K562 (cell line): ENCODE measurements at regions not wholly inside any gene's neighbourhood (a gene's known extent, or its start where the extent isn't known, plus 50 kb on each side); places are given as distances from the start of the nearest gene placed in this dataset.

ENCODE experiments used
- NR2C2 ChIP-seq, 2 experiments: fragments of 200-800 bp in 1 of 2; sonication (Bioruptor generic) in 1 of 2; sonication (generic) in 1 of 2; formaldehyde crosslinking in 1 of 2; IDR thresholded peaks; 2 replicates each; pipeline versions ENCODE4 v1.6.1 to v1.8.0; 2016 to 2022; ENCODE audit warnings: mild to moderate bottlenecking in 1 of 2, missing compliant biosample characterization in 1 of 2, missing genetic modification characterization in 1 of 2, missing genetic modification reagents in 1 of 2
- POLR2H ChIP-seq: IDR thresholded peaks from 2 replicates; pipeline ENCODE4 v1.6.1; 2016; ENCODE audit warnings: missing genetic modification characterization, low read depth, mild to moderate bottlenecking, control low read depth, missing compliant biosample characterization, moderate library complexity
- POU5F1 ChIP-seq: fragments of 150-350 bp; IDR thresholded peaks from 2 replicates; pipeline ENCODE4 v1.6.1; 2014; ENCODE audit warnings: borderline replicate concordance, low read length, low read depth, mild to moderate bottlenecking; ENCODE audit not compliant: partially characterized antibody
- TBP ChIP-seq: optimal IDR thresholded peaks from 2 replicates; pipeline ENCODE3; 2011; ENCODE audit warnings: low read depth, low read length, improper control_type of control experiment
- TCF7 ChIP-seq: sonication (generic); IDR thresholded peaks from 2 replicates; pipeline ENCODE4 v1.6.1; 2016; ENCODE audit warnings: antibody characterized with exemption, borderline replicate concordance
- TOE1 ChIP-seq, 2 experiments: fragments of 450-650 bp in 1 of 2; sonication (generic) in 1 of 2; formaldehyde crosslinking in 1 of 2; IDR thresholded peaks; 2 replicates each; pipeline versions ENCODE4 v1.7.1 to v1.8.0; 2016 to 2022; ENCODE audit warnings: borderline replicate concordance in 2 of 2, mild to moderate bottlenecking in 2 of 2, antibody characterized with exemption in 1 of 2, inconsistent platforms in 1 of 2, low read depth in 1 of 2, missing genetic modification reagents in 1 of 2, moderate library complexity in 1 of 2
- TF ChIP-seq, protein P1 (sequence below): sonication (generic); formaldehyde crosslinking; IDR thresholded peaks from 2 replicates; pipeline ENCODE4 v1.8.0; 2022; ENCODE audit warnings: missing genetic modification reagents, mild to moderate bottlenecking, borderline replicate concordance
- TF ChIP-seq, protein P2 (sequence below): fragments of 250-450 bp; sonication (Bioruptor Pico); IDR thresholded peaks from 2 replicates; pipeline ENCODE4 v1.5.0; 2020; ENCODE audit warnings: mild to moderate bottlenecking

DNA sequence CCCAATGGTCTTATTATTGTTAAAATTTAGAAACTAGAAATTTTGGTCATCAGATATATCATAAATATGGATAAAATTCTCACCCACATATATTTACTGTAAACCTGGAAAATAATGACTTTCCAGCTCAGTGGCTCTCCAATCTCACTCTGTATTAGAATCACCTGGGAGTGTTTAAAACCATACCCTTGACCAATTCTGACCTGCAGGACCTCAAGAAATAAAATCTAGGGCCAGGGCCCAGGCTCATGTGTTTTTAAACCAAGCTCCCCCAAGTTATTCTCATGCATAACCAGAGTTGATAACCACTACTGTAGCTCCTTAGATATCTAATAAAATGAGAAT is 372.1 kb downstream of the SHQ1 start (continued):
- TF ChIP-seq POLR2H (no peak), TBP (no peak), POU5F1 (no peak), NR2C2 (CRISPR knock-in tag; IDR thresholded peaks at IDR 0.05) (no peak), NR2C2 (tag; IDR thresholded peaks at IDR 0.05) (no peak), TOE1 (IDR thresholded peaks at IDR 0.05; ENCODE audit: borderline replicate concordance) (no peak), TOE1 (CRISPR knock-in tag; IDR thresholded peaks at IDR 0.05; ENCODE audit: borderline replicate concordance, low read depth) (no peak), TCF7 (no peak)
- TF ChIP-seq, protein P1, sequence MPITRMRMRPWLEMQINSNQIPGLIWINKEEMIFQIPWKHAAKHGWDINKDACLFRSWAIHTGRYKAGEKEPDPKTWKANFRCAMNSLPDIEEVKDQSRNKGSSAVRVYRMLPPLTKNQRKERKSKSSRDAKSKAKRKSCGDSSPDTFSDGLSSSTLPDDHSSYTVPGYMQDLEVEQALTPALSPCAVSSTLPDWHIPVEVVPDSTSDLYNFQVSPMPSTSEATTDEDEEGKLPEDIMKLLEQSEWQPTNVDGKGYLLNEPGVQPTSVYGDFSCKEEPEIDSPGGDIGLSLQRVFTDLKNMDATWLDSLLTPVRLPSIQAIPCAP (CRISPR knock-in tag), result no peak
- TF ChIP-seq, protein P2, sequence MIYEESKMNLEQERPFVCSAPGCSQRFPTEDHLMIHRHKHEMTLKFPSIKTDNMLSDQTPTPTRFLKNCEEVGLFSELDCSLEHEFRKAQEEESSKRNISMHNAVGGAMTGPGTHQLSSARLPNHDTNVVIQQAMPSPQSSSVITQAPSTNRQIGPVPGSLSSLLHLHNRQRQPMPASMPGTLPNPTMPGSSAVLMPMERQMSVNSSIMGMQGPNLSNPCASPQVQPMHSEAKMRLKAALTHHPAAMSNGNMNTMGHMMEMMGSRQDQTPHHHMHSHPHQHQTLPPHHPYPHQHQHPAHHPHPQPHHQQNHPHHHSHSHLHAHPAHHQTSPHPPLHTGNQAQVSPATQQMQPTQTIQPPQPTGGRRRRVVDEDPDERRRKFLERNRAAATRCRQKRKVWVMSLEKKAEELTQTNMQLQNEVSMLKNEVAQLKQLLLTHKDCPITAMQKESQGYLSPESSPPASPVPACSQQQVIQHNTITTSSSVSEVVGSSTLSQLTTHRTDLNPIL (CRISPR knock-in tag), result no peak
